ENCODE measurements at regions not wholly inside any gene's neighbourhood (a gene's known extent, or its start where the extent isn't known, plus 50 kb on each side); places are given as distances from the start of the nearest gene placed in this dataset.

- TF ChIP-seq CHD7 (IDR thresholded peaks at IDR 0.05; ENCODE audit: low read depth, low read length) (no peak), MAX (CRISPR knock-in tag; IDR thresholded peaks at IDR 0.05) (no peak)
Measured at GRCh38 chr7:28304290-28304689, 108.0 kb upstream of the CREB5 start (continued).
